Breast epithelium (tissue), 3 donors: ENCODE measurements at regions not wholly inside any gene's neighbourhood (a gene's known extent, or its start where the extent isn't known, plus 50 kb on each side); places are given as distances from the start of the nearest gene placed in this dataset.
"Not testable (repeated sequence)": the region's sequence is repeated elsewhere in the genome, so short reads cannot be mapped to it uniquely, and the experiment has no call there.

Experiments used
- CTCF ChIP-seq, 3 donors: fragments of 450-650 bp; IDR thresholded peaks; one replicate each; pipeline ENCODE4 v1.5.1; 2016 to 2017; ENCODE audit warnings: antibody characterized with exemption in 3 of 3, mild to moderate bottlenecking in 3 of 3, moderate library complexity in 3 of 3
- POLR2A ChIP-seq: fragments of 450-650 bp; IDR thresholded peaks from one replicate; pipeline ENCODE4 v1.6.1; 2016; ENCODE audit warnings: antibody characterized with exemption, mild to moderate bottlenecking, moderate library complexity

- TF ChIP-seq CTCF (IDR thresholded peaks at IDR 0.05); POLR2A: not testable (repeated sequence)
Observed at GRCh38 chr3:75474530-75474929, 189.6 kb upstream of the FRG2C start.
